IMR-90 (cell line): ENCODE measurements at regions not wholly inside any gene's neighbourhood (a gene's known extent, or its start where the extent isn't known, plus 50 kb on each side); places are given as distances from the start of the nearest gene placed in this dataset.

Experiments used
- ATAC-seq: fragments of 200-7000 bp; cut with Tn5 transposase; 2 replicates; pipeline ENCODE4 v1.9.1; 2020; ENCODE audit warnings: low read depth, mild to moderate bottlenecking, moderate library complexity
- BruUV-seq: library from RNA; stranded (reverse); fragments of 400-500 nt; replicated peaks from 2 replicates; lab custom pipeline; 2021; lab: Mats Ljungman, UMichigan
- CTCF ChIA-PET: fragments of 300-600 bp; formaldehyde crosslinking; extraction: SDS; loops from one replicate; lab custom pipeline; 2021; ENCODE audit warnings: antibody characterized with exemption; lab: Yijun Ruan, JAX
- POLR2A ChIA-PET: fragments of 300-600 bp; sonication (Branson Sonifier 250); formaldehyde crosslinking; loops from one replicate; lab custom pipeline; 2022; ENCODE audit warnings: antibody characterized with exemption; ENCODE audit not compliant: unreplicated experiment; lab: Charles Lee
- DNase-seq: peaks from one replicate; pipeline ENCODE4 v3.0.0; 2013
- H2AFZ ChIP-seq: replicated peaks from 2 replicates; pipeline ENCODE3; 2013; ENCODE audit warnings: low read length, mild to moderate bottlenecking; ENCODE audit not compliant: poor library complexity
- H2AK5ac ChIP-seq: 2 replicates; pipeline ENCODE4 v1.6.1; 2013; ENCODE audit warnings: low read depth, low read length, inconsistent platforms
- H2AK9ac ChIP-seq: replicated peaks from 2 replicates; pipeline ENCODE3; 2013; ENCODE audit warnings: mild to moderate bottlenecking, low read depth, low read length, moderate library complexity; ENCODE audit not compliant: poor library complexity
- H2BK120ac ChIP-seq: 2 replicates; pipeline ENCODE4 v1.6.1; 2013; ENCODE audit warnings: low read depth, low read length, inconsistent platforms
- H2BK15ac ChIP-seq: 3 replicates; pipeline ENCODE4 v1.6.1; 2013; ENCODE audit warnings: low read depth, low read length, inconsistent platforms
- H2BK20ac ChIP-seq: 2 replicates; pipeline ENCODE4 v1.6.1; 2013; ENCODE audit warnings: low read depth, mild to moderate bottlenecking, inconsistent platforms, low read length, moderate library complexity
- H2BK5ac ChIP-seq: 2 replicates; pipeline ENCODE4 v1.6.1; 2013; ENCODE audit warnings: mild to moderate bottlenecking, low read depth, low read length, inconsistent platforms; ENCODE audit not compliant: poor library complexity, severe bottlenecking
- H3K14ac ChIP-seq: replicated peaks from 2 replicates; pipeline ENCODE4 v1.6.1; 2013; ENCODE audit warnings: low read depth, low read length, inconsistent platforms
- H3K18ac ChIP-seq: 2 replicates; pipeline ENCODE4 v1.6.1; 2013; ENCODE audit warnings: low read depth, low read length, control low read depth
- H3K23ac ChIP-seq: 2 replicates; pipeline ENCODE4 v1.6.1; 2013; ENCODE audit warnings: low read depth, low read length, inconsistent platforms
- H3K27ac ChIP-seq: 2 replicates; pipeline ENCODE4 v1.5.1; 2013; ENCODE audit warnings: mild to moderate bottlenecking, control low read depth, low read length; ENCODE audit not compliant: insufficient read depth
- H3K27me3 ChIP-seq: 2 replicates; pipeline ENCODE4 v1.6.1; 2013; ENCODE audit warnings: low read length; ENCODE audit not compliant: control insufficient read depth, insufficient read depth
- H3K36me3 ChIP-seq: 2 replicates; pipeline ENCODE4 v1.6.1; 2013; ENCODE audit warnings: low read length, mixed read lengths; ENCODE audit not compliant: control insufficient read depth, insufficient read depth
- H3K4ac ChIP-seq: 2 replicates; pipeline ENCODE4 v1.6.1; 2013; ENCODE audit warnings: low read depth, low read length, inconsistent platforms
- H3K4me1 ChIP-seq: 2 replicates; pipeline ENCODE4 v1.6.1; 2013; ENCODE audit warnings: low read length, mixed read lengths; ENCODE audit not compliant: control insufficient read depth, insufficient read depth
- H3K4me2 ChIP-seq: 2 replicates; pipeline ENCODE4 v1.6.1; 2013; ENCODE audit warnings: low read depth, mild to moderate bottlenecking, control low read depth, low read length, moderate library complexity
- H3K4me3 ChIP-seq: 2 replicates; pipeline ENCODE4 v1.5.1; 2013; ENCODE audit warnings: low read depth, mild to moderate bottlenecking, control low read depth, low read length, moderate library complexity; ENCODE audit not compliant: insufficient read depth
- H3K56ac ChIP-seq: 2 replicates; pipeline ENCODE4 v1.6.1; 2013; ENCODE audit warnings: low read length, inconsistent platforms; ENCODE audit not compliant: insufficient read depth; ENCODE audit errors: extremely low read depth
- H3K79me1 ChIP-seq, 2 experiments: 2 replicates each; pipeline ENCODE4 v1.6.1; 2013; ENCODE audit warnings: low read length in 2 of 2, inconsistent platforms in 1 of 2, low read depth in 1 of 2
- H3K9ac ChIP-seq: 2 replicates; pipeline ENCODE4 v1.6.1; 2013; ENCODE audit warnings: low read depth, low read length, control low read depth
- H3K9me1 ChIP-seq: 2 replicates; pipeline ENCODE4 v1.6.1; 2013; ENCODE audit warnings: low read length, inconsistent platforms; ENCODE audit not compliant: insufficient read depth
- H3K9me3 ChIP-seq: 2 replicates; pipeline ENCODE4 v1.6.1; 2013; ENCODE audit warnings: low read length; ENCODE audit not compliant: control insufficient read depth, insufficient read depth
- H4K20me1 ChIP-seq: 2 replicates; pipeline ENCODE4 v1.6.1; 2013; ENCODE audit warnings: low read length, inconsistent platforms; ENCODE audit not compliant: insufficient read depth
- H4K5ac ChIP-seq: 2 replicates; pipeline ENCODE4 v1.6.1; 2013; ENCODE audit warnings: mild to moderate bottlenecking, low read depth, low read length, control low read depth
- H4K8ac ChIP-seq, 2 experiments: 2 replicates each; pipeline ENCODE4 v1.6.1; 2013; ENCODE audit warnings: low read depth in 2 of 2, low read length in 2 of 2, control low read depth in 1 of 2, inconsistent platforms in 1 of 2
- H4K91ac ChIP-seq: 2 replicates; pipeline ENCODE4 v1.6.1; 2013; ENCODE audit warnings: low read depth, low read length, inconsistent platforms; ENCODE audit not compliant: insufficient read depth
- BHLHE40 ChIP-seq: fragments of 150-350 bp; IDR thresholded peaks from 2 replicates; pipeline ENCODE4 v1.6.1; 2016; ENCODE audit warnings: mild to moderate bottlenecking, low read depth, low read length
- CEBPB ChIP-seq: IDR thresholded peaks from 2 replicates; pipeline ENCODE4 v1.6.1; 2012; ENCODE audit warnings: low read depth, low read length, improper control_type of control experiment
- CHD1 ChIP-seq: IDR thresholded peaks from 2 replicates; pipeline ENCODE4 v1.6.1; 2012; ENCODE audit warnings: low read depth, low read length, improper control_type of control experiment
- ELK1 ChIP-seq: fragments of 150-350 bp; IDR thresholded peaks from 2 replicates; pipeline ENCODE4 v1.6.1; 2016; ENCODE audit warnings: low read depth, mild to moderate bottlenecking, low read length, moderate library complexity, borderline replicate concordance
- FOS ChIP-seq: fragments of 150-350 bp; IDR thresholded peaks from 2 replicates; pipeline ENCODE4 v1.6.1; 2016; ENCODE audit warnings: low read depth, low read length
- MAFK ChIP-seq: IDR thresholded peaks from 2 replicates; pipeline ENCODE4 v1.6.1; 2012; ENCODE audit warnings: low read depth, low read length, improper control_type of control experiment
- MAZ ChIP-seq: IDR thresholded peaks from 2 replicates; pipeline ENCODE4 v1.6.1; 2012; ENCODE audit warnings: low read depth, mild to moderate bottlenecking, low read length, improper control_type of control experiment, moderate library complexity, borderline replicate concordance
- MXI1 ChIP-seq: IDR thresholded peaks from 2 replicates; pipeline ENCODE4 v1.6.1; 2012; ENCODE audit warnings: low read depth, mild to moderate bottlenecking, low read length, moderate library complexity, borderline replicate concordance
- NFE2L2 ChIP-seq: fragments of 150-350 bp; IDR thresholded peaks from 2 replicates; pipeline ENCODE4 v1.6.1; 2016; ENCODE audit warnings: low read depth, mild to moderate bottlenecking, low read length
- POLR2A ChIP-seq: IDR thresholded peaks from 2 replicates; pipeline ENCODE4 v1.6.1; 2012; ENCODE audit warnings: mild to moderate bottlenecking, low read depth, low read length
- RAD21 ChIP-seq: IDR thresholded peaks from 2 replicates; pipeline ENCODE4 v1.6.1; 2012; ENCODE audit warnings: low read length, improper control_type of control experiment
- RCOR1 ChIP-seq: IDR thresholded peaks from 2 replicates; pipeline ENCODE4 v1.6.1; 2012; ENCODE audit warnings: mild to moderate bottlenecking, low read length, improper control_type of control experiment; ENCODE audit not compliant: insufficient replicate concordance
- RFX5 ChIP-seq: IDR thresholded peaks from 2 replicates; pipeline ENCODE4 v1.8.0; 2012; ENCODE audit warnings: low read depth, mild to moderate bottlenecking, low read length, moderate library complexity
- SMC3 ChIP-seq: fragments of 150-350 bp; IDR thresholded peaks from 2 replicates; pipeline ENCODE4 v1.6.1; 2016; ENCODE audit warnings: low read depth, mild to moderate bottlenecking, antibody characterized with exemption, low read length, moderate library complexity
- USF2 ChIP-seq: fragments of 150-350 bp; IDR thresholded peaks from 2 replicates; pipeline ENCODE4 v1.6.1; 2017; ENCODE audit warnings: mild to moderate bottlenecking, antibody characterized with exemption, low read length, low read depth
- WGBS, 2 experiments: methylation state at CpG; one replicate each; pipeline versions ENCODE4 v1.1.5 to v1.1.7; 2013; ENCODE audit warnings: missing lambda C conversion rate in 2 of 2; ENCODE audit not compliant: insufficient read length in 1 of 2; ENCODE audit errors: extremely low coverage in 2 of 2; 5-methylcytosine and 5-hydroxymethylcytosine counted together
- dilution Hi-C: fragments of 300-500 bp; cut with HindIII; formaldehyde crosslinking; loops from one replicate; pipeline ENCODE4 v1.14.3; 2018; ENCODE audit warnings: low sequenced_read_pairs; ENCODE audit not compliant: unreplicated experiment
- in situ Hi-C: fragments of 300-500 bp; cut with MboI; formaldehyde crosslinking; loops from 3 replicates; pipeline ENCODE4 v1.14.3; 2019; ENCODE audit warnings: low sequenced_read_pairs, inconsistent platforms, mixed read lengths
- intact Hi-C: fragments of 100-400 bp; cut with micrococcal nuclease; formaldehyde crosslinking; loops from 2 replicates; pipeline ENCODE4 v1.10.0; 2022
- TF ChIP-seq, protein P1 (sequence below): conservative IDR thresholded peaks from 2 replicates; pipeline ENCODE4 v1.5.1; 2012; ENCODE audit warnings: mild to moderate bottlenecking, low read depth, low read length, improper control_type of control experiment

- Histone ChIP-seq H2BK15ac (no peak overlapping the region; the same call in 2 of the 3 replicates), H3K9me3 (no peaks in the 10 kb centered on the region), H4K20me1 (no peaks in the 10 kb centered on the region), H3K4me1 (no peaks in the 10 kb centered on the region; the same call in 1 of the 2 replicates), H2BK120ac (no peak overlapping the region), H3K23ac (no peak overlapping the region), H3K4me2 (no peak overlapping the region), H4K5ac (no peak overlapping the region), H3K36me3 (no peaks in the 10 kb centered on the region), H3K56ac (no peak overlapping the region), H2AK5ac (no peak overlapping the region), H3K27ac (no peak overlapping the region), H3K79me1 (no peaks in the 10 kb centered on the region), H3K9ac (no peak overlapping the region), H3K4ac (no peak overlapping the region), H4K8ac (no peak overlapping the region), H3K14ac (no peak overlapping the region), H3K27me3 (no peaks in the 10 kb centered on the region; the same call in 1 of the 2 replicates), H2BK5ac (no peak overlapping the region), H2AK9ac (no peak overlapping the region), H3K4me3 (no peak overlapping the region), H4K91ac (no peak overlapping the region), H2BK20ac (no peak overlapping the region), H2AFZ (no peak overlapping the region), H3K18ac (no peak overlapping the region), H3K9me1 (no peaks in the 10 kb centered on the region)
- ATAC-seq (no peak), DNase-seq (peak; percentile 42)
- in situ Hi-C loops (no loop called here), dilution Hi-C loops (no loop called here), intact Hi-C loops (no loop called here)
- WGBS, 2 experiments: no CpG with 5 or more reads among the region's 2 CpGs
- CTCF ChIA-PET: interaction anchor here (0.6 to 0.9 kb wide), 2 partner anchors 105 to 114 kb away, joined by 4 to 5 read pairs; no protein-coding TSS in a partner anchor
- no TSS peak for BruUV-seq
- no peak for TF ChIP-seq CEBPB
- no peak for TF ChIP-seq POLR2A
- no peak for TF ChIP-seq MXI1
- no peak for TF ChIP-seq MAZ
- TF ChIP-seq MAFK: 0 out of 2 replicates have a peak, but pooled peaks have one; percentile 3
- TF ChIP-seq, protein P1, sequence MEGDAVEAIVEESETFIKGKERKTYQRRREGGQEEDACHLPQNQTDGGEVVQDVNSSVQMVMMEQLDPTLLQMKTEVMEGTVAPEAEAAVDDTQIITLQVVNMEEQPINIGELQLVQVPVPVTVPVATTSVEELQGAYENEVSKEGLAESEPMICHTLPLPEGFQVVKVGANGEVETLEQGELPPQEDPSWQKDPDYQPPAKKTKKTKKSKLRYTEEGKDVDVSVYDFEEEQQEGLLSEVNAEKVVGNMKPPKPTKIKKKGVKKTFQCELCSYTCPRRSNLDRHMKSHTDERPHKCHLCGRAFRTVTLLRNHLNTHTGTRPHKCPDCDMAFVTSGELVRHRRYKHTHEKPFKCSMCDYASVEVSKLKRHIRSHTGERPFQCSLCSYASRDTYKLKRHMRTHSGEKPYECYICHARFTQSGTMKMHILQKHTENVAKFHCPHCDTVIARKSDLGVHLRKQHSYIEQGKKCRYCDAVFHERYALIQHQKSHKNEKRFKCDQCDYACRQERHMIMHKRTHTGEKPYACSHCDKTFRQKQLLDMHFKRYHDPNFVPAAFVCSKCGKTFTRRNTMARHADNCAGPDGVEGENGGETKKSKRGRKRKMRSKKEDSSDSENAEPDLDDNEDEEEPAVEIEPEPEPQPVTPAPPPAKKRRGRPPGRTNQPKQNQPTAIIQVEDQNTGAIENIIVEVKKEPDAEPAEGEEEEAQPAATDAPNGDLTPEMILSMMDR: no peak
- TF ChIP-seq RCOR1: no peak
- no peak for TF ChIP-seq SMC3
- no peak for TF ChIP-seq ELK1
- TF ChIP-seq CHD1: no peak
- TF ChIP-seq USF2: no peak
- TF ChIP-seq RAD21: no peak
- no peak for TF ChIP-seq RFX5
- no peak for TF ChIP-seq NFE2L2
- TF ChIP-seq FOS: 0 out of 2 replicates have a peak, but pooled peaks have one; percentile 7
- TF ChIP-seq BHLHE40: peak; percentile 48; the same call in 1 of the 2 replicates
- POLR2A ChIA-PET: no interaction called here
Measured at GRCh38 chr1:78255383-78255782, 209.6 kb downstream of the GIPC2 start.
